K562 (cell line): ENCODE measurements at regions not wholly inside any gene's neighbourhood (a gene's known extent, or its start where the extent isn't known, plus 50 kb on each side); places are given as distances from the start of the nearest gene placed in this dataset.

ENCODE experiments used
- MTA3 ChIP-seq: fragments of 450-650 bp; formaldehyde crosslinking; IDR thresholded peaks from 2 replicates; pipeline ENCODE4 v1.6.1; 2017; ENCODE audit warnings: mild to moderate bottlenecking, borderline replicate concordance
- MYNN ChIP-seq, 2 experiments: sonication (generic); formaldehyde crosslinking in 1 of 2; IDR thresholded peaks; 2 replicates each; pipeline versions ENCODE4 v1.5.0 to v1.6.1; 2016 to 2020; ENCODE audit warnings: antibody characterized with exemption in 1 of 2, missing genetic modification reagents in 1 of 2
- ZNF551 ChIP-seq: fragments of 250-450 bp; sonication (Bioruptor Pico); IDR thresholded peaks from 2 replicates; pipeline ENCODE4 v1.5.0; 2021; ENCODE audit warnings: mild to moderate bottlenecking, moderate library complexity
- TF ChIP-seq, protein P1 (sequence below): fragments of 450-650 bp; IDR thresholded peaks from 2 replicates; pipeline ENCODE4 v1.6.1; 2016; ENCODE audit warnings: mild to moderate bottlenecking, moderate library complexity

DNA sequence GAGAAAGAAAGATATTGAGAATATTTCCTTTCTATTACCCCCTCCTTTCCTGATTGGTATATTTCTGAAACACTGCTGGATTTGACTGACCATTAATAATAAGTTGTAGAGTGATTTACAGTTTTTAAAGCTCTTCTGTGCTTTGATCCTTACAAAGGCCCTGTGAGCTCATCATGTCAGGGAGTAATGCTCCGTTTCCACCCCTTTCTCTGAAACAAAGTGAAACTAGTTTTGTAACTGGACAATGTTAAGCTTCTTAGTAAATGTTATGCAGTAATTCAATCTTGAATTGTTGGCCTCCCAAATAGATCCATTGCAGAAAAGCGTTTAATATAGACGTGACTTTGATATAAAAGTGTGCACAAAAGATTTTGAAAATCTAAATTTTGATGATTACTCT lies 190.1 kb upstream of the GNPDA2 start (continued):
- TF ChIP-seq, protein P1, sequence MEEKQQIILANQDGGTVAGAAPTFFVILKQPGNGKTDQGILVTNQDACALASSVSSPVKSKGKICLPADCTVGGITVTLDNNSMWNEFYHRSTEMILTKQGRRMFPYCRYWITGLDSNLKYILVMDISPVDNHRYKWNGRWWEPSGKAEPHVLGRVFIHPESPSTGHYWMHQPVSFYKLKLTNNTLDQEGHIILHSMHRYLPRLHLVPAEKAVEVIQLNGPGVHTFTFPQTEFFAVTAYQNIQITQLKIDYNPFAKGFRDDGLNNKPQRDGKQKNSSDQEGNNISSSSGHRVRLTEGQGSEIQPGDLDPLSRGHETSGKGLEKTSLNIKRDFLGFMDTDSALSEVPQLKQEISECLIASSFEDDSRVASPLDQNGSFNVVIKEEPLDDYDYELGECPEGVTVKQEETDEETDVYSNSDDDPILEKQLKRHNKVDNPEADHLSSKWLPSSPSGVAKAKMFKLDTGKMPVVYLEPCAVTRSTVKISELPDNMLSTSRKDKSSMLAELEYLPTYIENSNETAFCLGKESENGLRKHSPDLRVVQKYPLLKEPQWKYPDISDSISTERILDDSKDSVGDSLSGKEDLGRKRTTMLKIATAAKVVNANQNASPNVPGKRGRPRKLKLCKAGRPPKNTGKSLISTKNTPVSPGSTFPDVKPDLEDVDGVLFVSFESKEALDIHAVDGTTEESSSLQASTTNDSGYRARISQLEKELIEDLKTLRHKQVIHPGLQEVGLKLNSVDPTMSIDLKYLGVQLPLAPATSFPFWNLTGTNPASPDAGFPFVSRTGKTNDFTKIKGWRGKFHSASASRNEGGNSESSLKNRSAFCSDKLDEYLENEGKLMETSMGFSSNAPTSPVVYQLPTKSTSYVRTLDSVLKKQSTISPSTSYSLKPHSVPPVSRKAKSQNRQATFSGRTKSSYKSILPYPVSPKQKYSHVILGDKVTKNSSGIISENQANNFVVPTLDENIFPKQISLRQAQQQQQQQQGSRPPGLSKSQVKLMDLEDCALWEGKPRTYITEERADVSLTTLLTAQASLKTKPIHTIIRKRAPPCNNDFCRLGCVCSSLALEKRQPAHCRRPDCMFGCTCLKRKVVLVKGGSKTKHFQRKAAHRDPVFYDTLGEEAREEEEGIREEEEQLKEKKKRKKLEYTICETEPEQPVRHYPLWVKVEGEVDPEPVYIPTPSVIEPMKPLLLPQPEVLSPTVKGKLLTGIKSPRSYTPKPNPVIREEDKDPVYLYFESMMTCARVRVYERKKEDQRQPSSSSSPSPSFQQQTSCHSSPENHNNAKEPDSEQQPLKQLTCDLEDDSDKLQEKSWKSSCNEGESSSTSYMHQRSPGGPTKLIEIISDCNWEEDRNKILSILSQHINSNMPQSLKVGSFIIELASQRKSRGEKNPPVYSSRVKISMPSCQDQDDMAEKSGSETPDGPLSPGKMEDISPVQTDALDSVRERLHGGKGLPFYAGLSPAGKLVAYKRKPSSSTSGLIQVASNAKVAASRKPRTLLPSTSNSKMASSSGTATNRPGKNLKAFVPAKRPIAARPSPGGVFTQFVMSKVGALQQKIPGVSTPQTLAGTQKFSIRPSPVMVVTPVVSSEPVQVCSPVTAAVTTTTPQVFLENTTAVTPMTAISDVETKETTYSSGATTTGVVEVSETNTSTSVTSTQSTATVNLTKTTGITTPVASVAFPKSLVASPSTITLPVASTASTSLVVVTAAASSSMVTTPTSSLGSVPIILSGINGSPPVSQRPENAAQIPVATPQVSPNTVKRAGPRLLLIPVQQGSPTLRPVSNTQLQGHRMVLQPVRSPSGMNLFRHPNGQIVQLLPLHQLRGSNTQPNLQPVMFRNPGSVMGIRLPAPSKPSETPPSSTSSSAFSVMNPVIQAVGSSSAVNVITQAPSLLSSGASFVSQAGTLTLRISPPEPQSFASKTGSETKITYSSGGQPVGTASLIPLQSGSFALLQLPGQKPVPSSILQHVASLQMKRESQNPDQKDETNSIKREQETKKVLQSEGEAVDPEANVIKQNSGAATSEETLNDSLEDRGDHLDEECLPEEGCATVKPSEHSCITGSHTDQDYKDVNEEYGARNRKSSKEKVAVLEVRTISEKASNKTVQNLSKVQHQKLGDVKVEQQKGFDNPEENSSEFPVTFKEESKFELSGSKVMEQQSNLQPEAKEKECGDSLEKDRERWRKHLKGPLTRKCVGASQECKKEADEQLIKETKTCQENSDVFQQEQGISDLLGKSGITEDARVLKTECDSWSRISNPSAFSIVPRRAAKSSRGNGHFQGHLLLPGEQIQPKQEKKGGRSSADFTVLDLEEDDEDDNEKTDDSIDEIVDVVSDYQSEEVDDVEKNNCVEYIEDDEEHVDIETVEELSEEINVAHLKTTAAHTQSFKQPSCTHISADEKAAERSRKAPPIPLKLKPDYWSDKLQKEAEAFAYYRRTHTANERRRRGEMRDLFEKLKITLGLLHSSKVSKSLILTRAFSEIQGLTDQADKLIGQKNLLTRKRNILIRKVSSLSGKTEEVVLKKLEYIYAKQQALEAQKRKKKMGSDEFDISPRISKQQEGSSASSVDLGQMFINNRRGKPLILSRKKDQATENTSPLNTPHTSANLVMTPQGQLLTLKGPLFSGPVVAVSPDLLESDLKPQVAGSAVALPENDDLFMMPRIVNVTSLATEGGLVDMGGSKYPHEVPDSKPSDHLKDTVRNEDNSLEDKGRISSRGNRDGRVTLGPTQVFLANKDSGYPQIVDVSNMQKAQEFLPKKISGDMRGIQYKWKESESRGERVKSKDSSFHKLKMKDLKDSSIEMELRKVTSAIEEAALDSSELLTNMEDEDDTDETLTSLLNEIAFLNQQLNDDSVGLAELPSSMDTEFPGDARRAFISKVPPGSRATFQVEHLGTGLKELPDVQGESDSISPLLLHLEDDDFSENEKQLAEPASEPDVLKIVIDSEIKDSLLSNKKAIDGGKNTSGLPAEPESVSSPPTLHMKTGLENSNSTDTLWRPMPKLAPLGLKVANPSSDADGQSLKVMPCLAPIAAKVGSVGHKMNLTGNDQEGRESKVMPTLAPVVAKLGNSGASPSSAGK: no peak
- no peak for TF ChIP-seq MTA3
- no peak for TF ChIP-seq ZNF551
- no peak for TF ChIP-seq MYNN (IDR thresholded peaks at IDR 0.05)
- no peak for TF ChIP-seq MYNN (CRISPR knock-in tag; IDR thresholded peaks at IDR 0.05)
